Myocyte (in vitro differentiated cells): ENCODE measurements at regions not wholly inside any gene's neighbourhood (a gene's known extent, or its start where the extent isn't known, plus 50 kb on each side); places are given as distances from the start of the nearest gene placed in this dataset.

Experiments
- DNase-seq: peaks from one replicate; pipeline ENCODE4 v3.0.0-alpha.2; 2012; ENCODE audit warnings: low read depth

DNA sequence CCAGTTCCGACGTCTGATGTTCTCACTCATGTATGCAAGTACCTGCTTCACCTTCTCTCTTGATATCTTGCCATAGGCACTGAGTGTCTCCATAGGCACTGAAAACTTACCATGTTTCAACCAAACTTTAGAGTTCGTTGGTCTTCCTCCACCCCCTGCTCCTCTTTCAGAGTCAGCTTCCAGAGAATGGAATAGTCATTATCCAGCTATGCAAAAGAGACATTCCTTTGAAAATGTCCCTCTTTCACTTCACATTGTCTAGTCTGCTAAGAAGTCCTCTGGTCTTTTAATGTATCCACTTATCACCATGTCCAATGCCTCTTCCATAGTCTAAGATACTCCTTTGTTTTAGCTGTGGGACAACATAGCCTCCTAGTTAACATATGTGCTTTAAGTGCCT is 566.0 kb upstream of the TENM3 start:
- DNase-seq: no peak

DNA sequence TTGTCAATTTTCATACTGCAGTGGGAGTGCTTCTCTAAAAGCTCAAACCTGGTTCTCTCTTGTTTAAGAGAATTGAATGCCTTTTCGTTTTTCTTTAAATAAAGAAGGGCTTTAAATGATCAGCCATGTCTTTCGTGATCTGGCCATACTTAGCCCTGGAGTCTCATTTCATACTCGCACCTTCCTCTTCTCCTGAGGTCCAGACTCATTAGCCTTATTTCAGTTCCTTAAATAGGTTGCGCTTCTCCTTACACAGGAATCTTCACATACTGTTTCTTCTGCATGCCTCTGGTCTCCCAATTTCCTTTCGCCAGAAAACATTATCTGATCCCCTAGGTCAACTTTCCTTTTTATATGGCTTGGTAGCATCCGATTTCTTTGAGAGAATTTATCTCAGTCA is 565.6 kb upstream of the TENM3 start:
- no peak for DNase-seq

DNA sequence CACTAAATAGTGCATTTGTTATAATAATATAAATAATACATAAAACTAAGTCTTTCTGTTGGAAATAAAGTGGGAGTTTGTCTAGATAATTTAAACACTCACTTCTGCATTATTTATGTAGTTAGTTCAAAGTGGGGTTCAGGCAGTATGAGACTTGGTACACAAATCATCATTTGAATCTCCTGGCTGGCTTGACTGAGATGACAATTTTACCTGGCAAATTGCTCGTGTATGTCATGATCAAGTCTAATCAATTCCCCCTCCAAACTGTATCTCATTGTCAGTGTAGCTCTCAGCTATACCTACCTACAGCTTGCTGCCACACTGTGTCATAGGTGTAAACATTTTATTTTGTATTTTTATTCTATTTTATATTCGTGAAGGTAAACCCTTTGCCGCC is 563.4 kb upstream of the TENM3 start:
- no peak for DNase-seq

DNA sequence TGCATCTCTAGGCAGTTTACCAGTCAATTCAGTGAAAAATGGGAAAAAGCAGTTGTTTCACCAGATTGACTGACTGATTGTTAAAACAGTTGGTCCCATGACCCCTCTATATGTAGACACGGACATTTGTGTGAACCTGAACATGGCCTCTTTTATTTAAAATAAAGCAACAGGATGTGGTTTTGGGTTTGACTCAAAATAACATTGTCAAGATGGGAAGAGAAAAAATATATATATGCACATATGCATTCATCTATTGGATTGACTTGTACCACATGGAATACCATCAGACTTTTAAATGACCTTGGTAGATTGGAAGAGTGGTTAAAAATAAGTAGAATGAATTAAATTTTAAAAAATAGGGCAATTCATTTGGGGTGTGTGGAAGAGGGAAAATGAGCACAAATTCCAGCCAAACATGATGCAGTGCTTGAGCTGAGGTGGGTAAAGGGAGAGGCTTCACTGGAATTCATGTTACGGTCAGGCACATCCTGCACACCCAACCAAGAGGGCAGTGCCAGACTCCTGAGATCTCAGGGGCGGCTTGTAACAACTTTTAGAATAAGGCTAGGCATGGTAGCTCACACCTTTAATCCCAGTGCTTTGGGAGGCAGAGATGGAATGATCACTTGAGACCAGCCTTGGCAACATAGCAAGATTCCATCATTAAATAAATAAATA is 560.7 kb upstream of the TENM3 start:
- DNase-seq: no peak

DNA sequence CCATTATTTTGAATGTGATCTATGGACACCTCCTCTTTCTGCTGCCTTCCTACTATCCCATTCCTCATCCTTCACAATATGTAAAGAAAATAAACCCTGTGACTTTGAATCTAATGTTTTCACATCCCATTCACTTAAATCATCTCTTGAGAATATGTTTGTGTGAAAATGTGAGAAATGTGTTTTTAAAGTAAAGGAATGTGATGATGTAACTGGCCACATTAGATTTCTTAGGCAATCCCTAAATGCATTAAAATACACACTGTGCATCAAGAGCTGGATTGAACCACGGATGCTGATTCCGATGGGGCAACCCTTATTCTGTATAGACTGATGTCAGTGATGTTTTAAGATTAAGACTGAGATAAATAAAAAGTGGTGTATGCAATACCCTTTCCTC is 558.9 kb upstream of the TENM3 start:
- no peak for DNase-seq

DNA sequence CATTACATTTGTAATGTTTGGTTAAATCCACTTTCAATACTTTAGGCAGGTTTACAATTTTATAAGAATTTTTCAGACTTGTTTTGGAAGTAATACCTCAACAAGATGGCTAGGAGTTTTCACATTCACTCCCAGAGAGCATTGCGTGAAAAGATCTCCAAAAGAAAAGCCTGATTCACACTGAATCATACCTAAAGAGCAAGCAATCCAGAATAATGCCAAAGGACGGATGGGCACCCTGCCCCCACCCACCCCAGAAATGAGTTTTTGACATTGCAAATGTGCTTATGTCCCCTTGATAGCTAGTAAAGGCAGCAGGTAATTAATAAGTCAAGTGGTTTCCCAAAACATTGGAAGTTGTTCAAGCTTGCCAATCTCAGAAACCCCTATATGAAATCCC is 557.7 kb upstream of the TENM3 start:
- DNase-seq: no peak

DNA sequence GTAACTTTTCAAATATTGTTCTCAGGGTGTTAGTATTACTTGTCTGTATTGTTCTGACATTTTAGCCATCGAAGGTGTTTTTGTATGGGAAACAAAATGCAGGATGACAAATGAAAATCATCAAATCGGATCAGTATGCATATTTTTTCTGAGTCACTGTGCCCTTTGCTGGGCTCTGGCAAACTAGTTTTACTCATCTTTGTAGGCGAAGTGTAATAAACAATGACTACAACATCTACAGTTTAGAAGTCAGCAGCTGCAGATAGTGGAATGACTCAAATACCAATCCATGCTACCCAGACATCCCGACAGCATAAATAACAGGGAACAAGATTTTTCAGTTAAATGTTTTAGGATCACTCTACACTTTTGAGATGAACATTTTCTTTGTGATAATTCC is 557.3 kb upstream of the TENM3 start:
- DNase-seq: peak; percentile 68

DNA sequence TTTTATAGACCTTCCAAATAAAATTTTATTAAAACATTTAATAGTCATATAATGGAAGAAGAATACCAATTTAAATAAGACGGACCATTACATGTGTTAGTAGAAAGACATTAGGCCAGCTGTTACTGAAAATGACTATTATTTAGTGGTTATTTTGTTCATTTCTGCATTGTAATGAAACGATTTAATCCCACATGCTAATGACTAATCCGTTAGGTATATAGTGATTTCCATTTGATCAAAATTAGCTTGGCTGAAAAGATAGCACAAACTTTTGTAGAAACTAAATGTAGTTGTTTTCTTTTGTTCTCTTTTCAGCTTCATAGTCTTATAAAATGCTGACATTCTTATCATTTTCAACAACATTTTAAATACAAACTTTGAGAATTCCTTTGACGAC is 556.1 kb upstream of the TENM3 start:
- DNase-seq: no peak

DNA sequence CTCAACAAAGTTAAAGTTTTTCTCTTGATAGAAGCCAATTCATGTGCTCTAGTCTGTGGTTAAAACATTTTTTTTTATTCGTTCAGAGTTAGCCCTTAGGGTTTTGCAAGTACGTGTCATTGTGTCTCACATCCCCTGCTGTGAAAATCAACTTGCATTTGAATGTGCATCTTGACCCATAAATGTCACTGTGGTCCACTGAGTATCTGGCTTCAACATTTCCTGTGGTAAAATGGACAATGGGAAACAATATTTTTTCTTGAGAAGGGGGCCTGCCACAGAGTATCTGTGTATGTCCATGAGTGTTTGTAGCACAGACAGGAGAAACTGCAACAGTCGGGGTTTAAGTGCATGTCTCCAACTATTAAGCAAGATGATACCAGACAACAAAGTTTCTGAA is 554.8 kb upstream of the TENM3 start:
- DNase-seq: peak; percentile 28

DNA sequence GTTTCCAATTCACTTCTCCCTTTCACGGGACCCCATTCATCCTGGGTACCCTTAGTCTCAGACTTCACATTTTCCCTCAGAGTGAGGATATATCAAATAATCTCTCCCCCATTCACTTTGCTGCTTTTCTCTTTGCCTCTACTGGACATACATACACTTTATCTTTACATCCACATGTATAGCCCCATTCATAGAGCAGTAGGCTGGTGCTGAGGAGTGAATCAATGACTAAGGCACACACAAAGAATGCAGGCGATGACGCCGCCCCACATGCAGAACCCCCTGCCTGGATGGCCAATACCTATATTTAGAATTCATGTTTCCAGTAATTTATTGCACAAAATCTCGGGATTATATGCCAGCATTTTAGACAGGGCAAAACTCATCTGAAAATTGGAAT is 554.3 kb upstream of the TENM3 start:
- DNase-seq: no peak

DNA sequence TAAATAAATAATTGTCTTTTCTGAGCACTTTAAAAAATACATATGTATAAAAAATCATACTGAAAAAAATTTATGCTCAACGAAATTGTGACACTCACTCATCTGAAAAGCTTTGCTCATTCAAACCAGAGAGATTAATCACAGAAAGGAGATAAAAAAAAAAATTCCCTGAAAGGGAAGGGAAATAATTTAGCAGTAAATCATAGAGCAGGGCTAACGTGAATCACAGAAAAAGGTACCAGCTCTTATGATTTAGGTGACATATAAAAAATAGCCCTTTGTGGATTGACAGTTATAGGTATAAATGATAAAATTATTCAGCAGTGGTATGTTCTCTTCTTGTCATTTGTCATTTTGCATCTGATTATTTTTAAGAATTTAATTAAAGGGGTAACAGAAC is 552.7 kb upstream of the TENM3 start:
- DNase-seq: no peak

DNA sequence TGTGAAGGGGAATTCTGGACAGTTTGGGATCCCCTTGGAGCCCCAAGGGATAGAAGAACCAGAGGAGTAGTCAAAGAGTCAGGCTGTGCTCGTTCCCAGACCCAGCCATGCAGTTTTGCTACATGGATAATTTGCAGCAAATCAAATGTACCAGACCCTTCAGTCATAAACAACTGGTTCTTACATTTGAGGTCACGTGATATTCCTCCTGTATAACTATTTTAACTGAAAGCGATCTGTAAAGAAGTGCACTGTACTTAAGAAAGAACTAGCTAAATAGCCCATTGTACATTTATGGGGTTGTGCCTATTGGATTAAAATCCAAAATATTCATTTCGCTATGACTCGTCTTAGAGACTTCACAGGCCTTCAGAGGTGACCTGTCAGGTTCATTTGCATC is 550.2 kb upstream of the TENM3 start:
- DNase-seq: no peak

DNA sequence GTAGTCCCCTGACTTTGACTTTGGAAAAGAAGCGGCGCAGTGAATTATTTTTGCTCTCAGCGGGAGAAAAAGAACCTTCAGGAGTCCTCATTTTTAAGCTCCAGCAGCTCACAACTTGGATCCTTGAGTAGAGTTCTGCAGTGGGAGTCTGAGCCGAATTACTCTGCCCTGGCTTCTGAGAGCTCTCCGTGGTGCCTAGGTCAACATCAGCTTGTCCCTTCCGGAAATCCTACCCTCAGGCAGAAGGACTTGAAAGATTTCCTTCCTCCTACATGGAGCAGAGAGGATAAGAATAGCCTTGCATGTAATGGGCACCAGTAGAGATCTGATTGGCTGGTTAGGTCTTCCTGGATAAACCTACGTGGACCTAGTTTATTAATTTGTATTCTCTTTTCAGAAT is 549.7 kb upstream of the TENM3 start:
- no peak for DNase-seq

DNA sequence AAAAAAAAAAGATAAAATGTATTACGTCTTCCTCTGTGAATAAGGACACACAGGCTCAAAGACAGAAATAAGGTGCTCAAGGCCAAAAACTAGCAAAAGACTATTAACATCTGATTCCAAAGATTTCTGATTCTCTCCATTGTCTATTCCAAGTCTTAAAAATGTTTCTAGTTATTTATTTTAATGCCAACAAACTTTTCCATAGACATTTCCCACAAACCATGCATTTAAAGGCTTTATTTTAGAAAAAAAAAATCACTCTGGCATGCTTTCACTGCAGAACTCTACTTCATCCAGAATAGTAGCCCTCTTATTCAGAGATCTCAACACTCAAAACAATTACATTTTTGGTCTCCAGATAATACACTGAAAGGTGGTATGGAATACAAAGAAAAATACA is 545.0 kb upstream of the TENM3 start:
- DNase-seq: no peak

DNA sequence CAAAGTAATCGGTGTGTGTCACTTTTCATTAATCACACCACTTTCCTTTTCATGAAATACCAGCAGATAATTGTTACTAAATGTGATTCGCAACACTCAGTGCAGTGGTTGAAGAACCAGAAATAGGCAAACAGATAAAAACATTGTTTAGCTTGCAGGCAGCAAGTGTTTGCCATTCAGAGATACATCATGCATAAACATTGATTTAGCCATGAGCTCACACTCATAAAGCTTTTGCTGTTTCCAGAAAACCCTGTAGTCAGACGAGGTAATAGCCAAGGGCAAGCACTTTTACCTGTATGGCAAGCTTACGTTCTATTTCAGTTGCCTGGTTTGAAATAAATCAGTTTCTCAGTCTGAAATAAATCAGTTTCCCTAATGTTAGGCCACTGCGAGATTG is 542.0 kb upstream of the TENM3 start:
- no peak for DNase-seq

DNA sequence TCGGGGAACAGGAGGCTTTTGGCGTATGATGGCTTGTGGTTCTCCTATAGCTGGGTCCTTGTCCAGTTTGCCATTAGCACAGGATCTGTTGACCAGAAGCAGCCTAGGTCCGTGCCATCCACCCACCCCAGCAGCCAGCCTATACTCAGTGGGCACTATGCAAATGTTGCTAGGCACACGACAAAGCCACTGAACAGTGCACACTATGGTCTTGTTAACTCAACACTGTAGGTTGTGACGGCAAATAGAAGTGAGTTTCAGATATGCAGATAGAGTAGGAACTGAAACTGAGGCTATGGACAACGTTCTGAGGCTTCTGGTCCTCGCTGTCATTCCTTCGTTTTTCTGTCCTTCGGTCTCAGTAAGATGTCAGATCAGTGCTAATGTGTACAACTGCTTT is 541.3 kb upstream of the TENM3 start:
- DNase-seq: no peak

DNA sequence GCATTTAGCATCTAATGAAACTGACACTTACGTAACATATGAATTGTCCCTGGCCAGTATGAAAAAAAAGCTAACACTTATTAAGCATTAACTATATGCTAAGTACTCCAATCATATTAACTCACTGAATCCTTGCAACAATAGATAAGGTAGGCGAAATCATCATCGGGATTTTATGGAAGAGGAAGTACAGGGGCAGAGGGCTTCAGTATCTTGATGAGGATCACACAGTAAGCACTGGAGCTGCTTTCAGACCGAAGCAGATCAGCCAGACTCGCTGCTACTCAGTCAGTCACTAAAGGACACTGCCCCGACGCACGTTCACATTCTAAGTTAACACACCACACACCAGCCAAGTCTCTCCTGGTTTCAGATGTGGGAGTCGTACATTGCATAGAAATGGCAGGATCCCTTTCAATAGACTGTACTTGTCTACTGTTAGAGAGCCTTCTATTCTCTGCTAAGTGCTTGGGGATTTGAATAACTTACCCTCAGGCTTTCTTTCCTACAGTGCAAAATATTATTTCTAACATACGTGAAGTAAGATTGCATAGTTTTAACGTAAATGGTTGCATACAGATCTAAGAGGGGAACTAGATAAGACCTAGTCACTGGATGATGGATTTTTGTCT is 540.2 kb upstream of the TENM3 start:
- DNase-seq: no peak

DNA sequence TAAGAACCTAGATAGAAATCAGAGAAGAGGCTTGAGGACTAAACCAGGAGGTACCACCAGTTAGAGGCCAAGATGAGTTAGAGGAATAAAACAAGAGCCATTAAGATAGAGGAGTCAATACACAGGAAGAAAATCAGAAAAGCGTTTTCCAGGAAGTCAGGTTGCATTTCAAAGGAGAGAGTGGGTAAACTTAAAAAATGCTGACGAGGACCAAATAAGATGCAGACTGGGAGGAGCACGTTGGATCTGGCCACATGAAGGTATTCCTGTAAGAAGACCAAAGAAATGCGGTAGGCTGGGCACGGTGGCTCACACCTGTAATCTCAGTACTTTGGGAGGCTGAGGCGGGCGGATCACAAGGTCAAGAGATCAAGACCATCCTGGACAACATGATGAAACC is 533.1 kb upstream of the TENM3 start:
- no peak for DNase-seq

DNA sequence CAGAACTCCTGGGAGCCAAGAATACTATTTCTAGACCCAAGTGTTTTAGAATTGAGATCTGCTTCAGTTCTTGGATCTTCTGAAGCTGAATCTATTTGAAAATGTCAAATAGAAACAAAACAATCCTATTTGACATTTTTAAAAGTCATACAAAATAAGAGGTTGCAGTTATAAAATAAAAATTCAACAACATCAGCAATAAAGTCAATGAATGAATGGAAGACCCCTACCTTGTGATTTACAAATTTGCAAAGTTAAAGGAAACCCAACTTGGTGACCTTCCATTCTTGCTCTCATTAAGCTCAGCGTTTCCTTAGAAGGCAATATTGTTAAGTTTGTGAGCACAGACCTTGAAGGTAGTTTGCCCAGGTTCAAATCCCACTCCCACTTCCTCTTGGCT is 531.8 kb upstream of the TENM3 start:
- DNase-seq: no peak

DNA sequence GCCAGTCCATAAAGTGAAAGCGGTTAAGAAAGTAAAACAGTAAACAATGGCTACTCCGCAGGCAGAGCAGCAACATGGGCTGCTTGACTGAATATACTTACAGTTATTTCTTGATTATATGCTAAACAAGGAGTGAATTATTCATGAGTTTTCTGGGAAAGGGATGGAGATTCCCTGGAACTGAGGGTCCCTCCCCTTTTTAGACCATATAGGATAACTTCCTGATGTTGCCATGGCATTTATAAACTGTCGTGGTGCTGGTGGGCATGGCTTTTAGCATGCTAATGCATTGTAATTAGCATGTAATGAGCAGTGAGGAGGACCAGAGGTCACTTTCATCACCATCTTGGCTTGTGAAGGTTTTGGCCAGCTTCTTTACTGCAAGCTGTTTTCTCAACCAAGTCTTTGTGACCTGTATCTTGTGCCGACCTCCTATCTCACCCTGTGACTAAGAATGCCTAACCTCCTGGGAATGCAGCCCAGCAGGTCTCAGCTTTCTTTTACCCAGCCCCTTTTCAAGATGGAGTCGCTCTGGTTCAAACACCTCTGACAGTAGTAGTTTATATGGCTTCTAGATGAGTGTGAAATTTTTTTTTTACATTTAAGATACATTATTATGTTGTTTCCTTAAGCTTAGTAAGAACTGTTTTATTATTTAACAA is 514.8 kb upstream of the TENM3 start:
- DNase-seq: no peak

DNA sequence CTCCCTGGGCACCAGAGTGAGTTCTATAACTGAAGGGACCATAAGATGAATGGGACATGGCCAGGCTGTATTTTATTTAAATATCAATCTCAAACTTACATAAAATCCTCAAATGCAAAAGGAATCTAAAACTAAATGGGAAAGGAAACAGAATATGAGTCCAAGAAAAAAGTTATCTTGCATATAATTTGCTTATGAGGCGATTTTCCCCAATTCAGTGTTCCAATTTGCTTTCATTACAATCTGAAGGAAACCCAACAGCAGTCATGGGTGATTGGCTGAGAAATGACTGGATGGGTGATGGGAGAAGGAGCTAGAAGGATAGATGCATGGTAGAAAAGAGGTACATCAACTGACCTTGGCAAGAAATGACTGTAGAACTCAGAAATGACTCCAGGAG is 511.3 kb upstream of the TENM3 start:
- no peak for DNase-seq

DNA sequence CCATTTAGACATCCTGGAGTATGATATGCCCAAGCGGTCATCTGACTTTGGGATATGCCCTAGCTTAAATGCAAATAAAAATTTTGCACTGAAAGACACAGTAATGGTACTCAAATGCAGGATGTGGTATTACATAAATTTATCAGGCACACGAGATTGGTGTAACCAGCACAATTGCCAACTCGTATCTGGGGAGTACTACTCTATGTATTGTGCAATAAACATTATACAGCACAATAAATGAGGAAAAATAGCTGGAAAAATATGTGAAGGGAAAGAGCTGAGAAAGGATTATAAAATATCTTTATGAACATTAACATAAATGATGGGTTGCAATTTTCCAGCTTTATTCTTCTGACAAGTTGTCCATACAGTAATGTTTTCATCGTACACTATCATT is 505.5 kb upstream of the TENM3 start:
- DNase-seq: no peak

DNA sequence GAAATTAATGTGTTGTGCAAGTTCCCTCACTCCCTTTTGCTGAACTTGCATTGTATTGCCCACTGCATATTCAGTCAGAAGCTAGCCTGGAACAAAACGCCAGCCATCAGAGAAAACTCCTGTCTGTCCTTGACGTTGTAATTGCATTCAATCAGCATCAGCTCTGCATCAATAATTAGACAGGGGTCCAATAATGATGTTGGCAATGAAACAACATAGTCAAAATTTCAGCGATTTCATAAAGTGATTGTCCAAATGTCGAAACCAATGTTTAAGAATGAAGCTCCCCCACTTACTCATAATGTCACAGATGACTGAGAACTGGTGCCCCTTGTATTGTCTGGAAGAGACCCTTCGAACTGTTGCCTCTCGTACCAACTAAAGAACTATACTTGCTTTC is 504.2 kb upstream of the TENM3 start:
- DNase-seq: no peak
